ENCODE measurements at regions not wholly inside any gene's neighbourhood (a gene's known extent, or its start where the extent isn't known, plus 50 kb on each side); places are given as distances from the start of the nearest gene placed in this dataset.

GRCh38 chr20:57897891-57898290 is 188.1 kb upstream of the PMEPA1 start:
- H3K27ac ChIP-seq (ENCODE audit: low read length) = no peak overlapping the region
- TF ChIP-seq CTCF (IDR thresholded peaks at IDR 0.05; ENCODE audit: low read depth, low read length) (no peak), EZH2phosphoT487 (IDR thresholded peaks at IDR 0.05; ENCODE audit: low read depth) (no peak)
- H3K9ac ChIP-seq (ENCODE audit: low read length) = no peak overlapping the region

GRCh38 chr20:57897156-57897874 is 187.5 kb upstream of the PMEPA1 start:
- no peak overlapping the region for H3K4me2 ChIP-seq (ENCODE audit: low read length)
- no peaks in the 10 kb centered on the region for H3K79me2 ChIP-seq (ENCODE audit: low read length)
- H3K9me3 ChIP-seq (ENCODE audit: insufficient read depth, low read length) = no peaks in the 10 kb centered on the region
- H3K27ac ChIP-seq (ENCODE audit: low read length) = no peak overlapping the region
- no peak overlapping the region for H2AFZ ChIP-seq (ENCODE audit: low read depth, low read length)
- H3K4me3 ChIP-seq (ENCODE audit: low read length) = no peak overlapping the region
- no peaks in the 10 kb centered on the region for H3K4me1 ChIP-seq (ENCODE audit: low read length)
- TF ChIP-seq CTCF (IDR thresholded peaks at IDR 0.05; ENCODE audit: low read depth, low read length) = no peak
- no peak for TF ChIP-seq EZH2phosphoT487 (IDR thresholded peaks at IDR 0.05; ENCODE audit: low read depth)
- H3K36me3 ChIP-seq (replicated peaks; ENCODE audit: low read depth, low read length) = no peaks in the 10 kb centered on the region
- H3K27me3 ChIP-seq (ENCODE audit: low read depth, low read length) = peaks cover 75% of the 10 kb centered on the region
- H4K20me1 ChIP-seq (ENCODE audit: insufficient read depth, low read length) = no peaks in the 10 kb centered on the region
- H3K9ac ChIP-seq (ENCODE audit: low read length) = no peak overlapping the region

More at GRCh38 chr20:57897891-57898290, 188.1 kb upstream of the PMEPA1 start:
- no peaks in the 10 kb centered on the region for H3K79me2 ChIP-seq (ENCODE audit: low read length)
- H3K4me1 ChIP-seq (ENCODE audit: low read length) = no peaks in the 10 kb centered on the region
- peaks cover 74% of the 10 kb centered on the region for H3K27me3 ChIP-seq (ENCODE audit: low read depth, low read length)
- no peaks in the 10 kb centered on the region for H3K36me3 ChIP-seq (replicated peaks; ENCODE audit: low read depth, low read length)
- H4K20me1 ChIP-seq (ENCODE audit: insufficient read depth, low read length) = no peaks in the 10 kb centered on the region
- no peaks in the 10 kb centered on the region for H3K9me3 ChIP-seq (ENCODE audit: insufficient read depth, low read length)
- no peak overlapping the region for H2AFZ ChIP-seq (ENCODE audit: low read depth, low read length)
- no peak overlapping the region for H3K4me2 ChIP-seq (ENCODE audit: low read length)
- no peak overlapping the region for H3K4me3 ChIP-seq (ENCODE audit: low read length)

- Histone ChIP-seq H3K4me3 (ENCODE audit: low read length) (no peak overlapping the region), H2AFZ (ENCODE audit: low read depth, low read length) (no peak overlapping the region), H4K20me1 (ENCODE audit: insufficient read depth, low read length) (no peaks in the 10 kb centered on the region), H3K4me1 (ENCODE audit: low read length) (no peaks in the 10 kb centered on the region), H3K4me2 (ENCODE audit: low read length) (no peak overlapping the region), H3K9ac (ENCODE audit: low read length) (no peak overlapping the region), H3K27me3 (ENCODE audit: low read depth, low read length) (peaks cover 74% of the 10 kb centered on the region), H3K9me3 (ENCODE audit: insufficient read depth, low read length) (no peaks in the 10 kb centered on the region), H3K79me2 (ENCODE audit: low read length) (no peaks in the 10 kb centered on the region), H3K27ac (ENCODE audit: low read length) (no peak overlapping the region), H3K36me3 (replicated peaks; ENCODE audit: low read depth, low read length) (no peaks in the 10 kb centered on the region)
- no peak for TF ChIP-seq EZH2phosphoT487 (IDR thresholded peaks at IDR 0.05; ENCODE audit: low read depth)
These were observed 186.7 kb upstream of the PMEPA1 start for GRCh38 chr20:57896563-57896962.

- Histone ChIP-seq H3K27ac (ENCODE audit: low read length) (no peak overlapping the region), H3K36me3 (replicated peaks; ENCODE audit: low read depth, low read length) (no peaks in the 10 kb centered on the region)
- TF ChIP-seq CTCF (IDR thresholded peaks at IDR 0.05; ENCODE audit: low read depth, low read length) (no peak), EZH2phosphoT487 (IDR thresholded peaks at IDR 0.05; ENCODE audit: low read depth) (no peak)
These were observed 186.2 kb upstream of the PMEPA1 start for GRCh38 chr20:57896017-57896416.

More at GRCh38 chr20:57896017-57896416, 186.2 kb upstream of the PMEPA1 start:
- Histone ChIP-seq H3K27me3 (ENCODE audit: low read depth, low read length) (peaks cover 73% of the 10 kb centered on the region), H3K9me3 (ENCODE audit: insufficient read depth, low read length) (no peaks in the 10 kb centered on the region), H3K9ac (ENCODE audit: low read length) (no peak overlapping the region), H3K79me2 (ENCODE audit: low read length) (no peaks in the 10 kb centered on the region), H3K4me1 (ENCODE audit: low read length) (no peaks in the 10 kb centered on the region), H4K20me1 (ENCODE audit: insufficient read depth, low read length) (no peaks in the 10 kb centered on the region), H3K4me3 (ENCODE audit: low read length) (no peak overlapping the region), H3K4me2 (ENCODE audit: low read length) (no peak overlapping the region), H2AFZ (ENCODE audit: low read depth, low read length) (no peak overlapping the region)
